WTC11 (cell line): ENCODE measurements at regions not wholly inside any gene's neighbourhood (a gene's known extent, or its start where the extent isn't known, plus 50 kb on each side); places are given as distances from the start of the nearest gene placed in this dataset.

Experiments
- ATAC-seq: fragments of 200-7000 bp; cut with Tn5 transposase; 2 replicates; pipeline ENCODE4 v1.10.0; 2021; ENCODE audit warnings: mild to moderate bottlenecking, moderate library complexity
- CTCF ChIA-PET: fragments of 300-600 bp; sonication (Branson Sonifier 250); formaldehyde crosslinking; loops from one replicate; lab custom pipeline; 2021; ENCODE audit warnings: antibody characterized with exemption; lab: Charles Lee
- POLR2A ChIA-PET: fragments of 350-600 bp; sonication (Branson Sonifier 250); formaldehyde crosslinking; loops from one replicate; lab custom pipeline; 2021; ENCODE audit warnings: antibody characterized with exemption; lab: Charles Lee
- DNase-seq: peaks from one replicate; pipeline ENCODE4 v3.0.0; 2021; ENCODE audit warnings: low spot score
- H3K27ac Mint-ChIP-seq: 2 replicates; pipeline ENCODE4 v1.8.0; 2021; ENCODE audit warnings: mixed read lengths
- H3K27me3 Mint-ChIP-seq: 2 replicates; pipeline ENCODE4 v1.8.0; 2021; ENCODE audit warnings: low read depth, mild to moderate bottlenecking, moderate library complexity, mixed read lengths
- H3K36me3 Mint-ChIP-seq: 2 replicates; pipeline ENCODE4 v1.8.0; 2021; ENCODE audit warnings: mixed read lengths
- H3K4me1 Mint-ChIP-seq: 2 replicates; pipeline ENCODE4 v1.8.0; 2022; ENCODE audit warnings: mixed read lengths
- H3K4me3 Mint-ChIP-seq: 2 replicates; pipeline ENCODE4 v1.8.0; 2021; ENCODE audit warnings: mild to moderate bottlenecking, moderate library complexity, mixed read lengths
- H3K9me3 Mint-ChIP-seq: 2 replicates; pipeline ENCODE4 v1.8.0; 2021; ENCODE audit warnings: mixed read lengths
- CBFB ChIP-seq: sonication (generic); formaldehyde crosslinking; IDR thresholded peaks from 2 replicates; pipeline ENCODE4 v1.8.1; 2022; ENCODE audit warnings: mild to moderate bottlenecking, low read depth, missing genetic modification reagents
- ELF4 ChIP-seq: sonication (generic); formaldehyde crosslinking; IDR thresholded peaks from 2 replicates; pipeline ENCODE4 v1.8.1; 2022; ENCODE audit warnings: low read depth, mild to moderate bottlenecking, moderate library complexity, missing genetic modification reagents
- ERG ChIP-seq: fragments of 250-450 bp; sonication (Bioruptor Pico); IDR thresholded peaks from 2 replicates; pipeline ENCODE4 v1.8.0; 2021; ENCODE audit warnings: mild to moderate bottlenecking
- ESRRA ChIP-seq: sonication (generic); formaldehyde crosslinking; IDR thresholded peaks from 2 replicates; pipeline ENCODE4 v1.8.1; 2022; ENCODE audit warnings: mild to moderate bottlenecking, missing genetic modification reagents, borderline replicate concordance
- FOXP4 ChIP-seq: sonication (generic); formaldehyde crosslinking; IDR thresholded peaks from 2 replicates; pipeline ENCODE4 v1.8.0; 2022; ENCODE audit warnings: mild to moderate bottlenecking, missing genetic modification reagents
- IRF1 ChIP-seq: sonication (generic); formaldehyde crosslinking; IDR thresholded peaks from 2 replicates; pipeline ENCODE4 v1.8.0; 2023; ENCODE audit warnings: missing genetic modification reagents
- JAZF1 ChIP-seq: fragments of 250-450 bp; sonication (Bioruptor Pico); IDR thresholded peaks from 2 replicates; pipeline ENCODE4 v1.9.0; 2021; ENCODE audit warnings: moderate library complexity, mild to moderate bottlenecking, inconsistent platforms
- MYBL2 ChIP-seq: sonication (generic); formaldehyde crosslinking; IDR thresholded peaks from 2 replicates; pipeline ENCODE4 v1.8.1; 2023; ENCODE audit warnings: mild to moderate bottlenecking, moderate library complexity, missing genetic modification reagents
- NR3C1 ChIP-seq: sonication (generic); formaldehyde crosslinking; conservative IDR thresholded peaks from 2 replicates; pipeline ENCODE4 v1.8.1; 2023; ENCODE audit warnings: low read depth, mild to moderate bottlenecking, missing genetic modification reagents
- OVOL2 ChIP-seq: fragments of 250-450 bp; sonication (Bioruptor Pico); IDR thresholded peaks from 2 replicates; pipeline ENCODE4 v1.9.0; 2021; ENCODE audit warnings: mild to moderate bottlenecking, borderline replicate concordance
- PRRX2 ChIP-seq: fragments of 250-450 bp; sonication (Bioruptor Pico); IDR thresholded peaks from 2 replicates; pipeline ENCODE4 v1.8.0; 2021; ENCODE audit warnings: mild to moderate bottlenecking
- SMAD4 ChIP-seq: sonication (generic); formaldehyde crosslinking; IDR thresholded peaks from 2 replicates; pipeline ENCODE4 v1.8.0; 2022; ENCODE audit warnings: mild to moderate bottlenecking, missing genetic modification reagents
- STAT6 ChIP-seq: sonication (generic); formaldehyde crosslinking; conservative IDR thresholded peaks from 2 replicates; pipeline ENCODE4 v1.8.1; 2023; ENCODE audit warnings: mild to moderate bottlenecking, low read depth, missing genetic modification reagents, moderate library complexity
- TEAD4 ChIP-seq: sonication (generic); formaldehyde crosslinking; IDR thresholded peaks from 2 replicates; pipeline ENCODE4 v1.8.0; 2022; ENCODE audit warnings: mild to moderate bottlenecking, missing genetic modification reagents
- TP53 ChIP-seq: sonication (generic); formaldehyde crosslinking; IDR thresholded peaks from 2 replicates; pipeline ENCODE4 v1.8.1; 2023; ENCODE audit warnings: mild to moderate bottlenecking, missing genetic modification reagents
- ZBTB21 ChIP-seq: sonication (generic); formaldehyde crosslinking; IDR thresholded peaks from 2 replicates; pipeline ENCODE4 v1.8.1; 2023; ENCODE audit warnings: mild to moderate bottlenecking, missing genetic modification reagents, borderline replicate concordance
- ZNF416 ChIP-seq: fragments of 250-450 bp; sonication (Bioruptor Pico); IDR thresholded peaks from 2 replicates; pipeline ENCODE4 v1.9.0; 2021; ENCODE audit warnings: mild to moderate bottlenecking, inconsistent platforms
- TF ChIP-seq, protein P1 (sequence below): sonication (generic); formaldehyde crosslinking; conservative IDR thresholded peaks from 2 replicates; pipeline ENCODE4 v1.8.1; 2022; ENCODE audit warnings: mild to moderate bottlenecking, missing genetic modification reagents
- TF ChIP-seq, protein P2 (sequence below): fragments of 250-450 bp; sonication (Bioruptor Pico); conservative IDR thresholded peaks from 2 replicates; pipeline ENCODE4 v1.9.0; 2021; ENCODE audit warnings: mild to moderate bottlenecking
- TF ChIP-seq, protein P3 (sequence below): sonication (generic); formaldehyde crosslinking; IDR thresholded peaks from 2 replicates; pipeline ENCODE4 v1.8.1; 2023; ENCODE audit warnings: mild to moderate bottlenecking, missing genetic modification reagents, moderate library complexity

GRCh38 chr22:22714600-22715335, 70.4 kb downstream of the GGTLC2 start:
- POLR2A ChIA-PET, result no interaction called here
- Mint-ChIP-seq H3K27me3 (peaks cover 99% of the 10 kb centered on the region), H3K9me3 (no peaks in the 10 kb centered on the region), H3K27ac (no peak overlapping the region), H3K36me3 (no peaks in the 10 kb centered on the region), H3K4me1 (no peaks in the 10 kb centered on the region), H3K4me3 (no peak overlapping the region)
- TF ChIP-seq OVOL2 (CRISPR knock-in tag) (no peak), MYBL2 (no peak), TEAD4 (CRISPR knock-in tag) (no peak), CBFB (CRISPR knock-in tag) (no peak), FOXP4 (CRISPR knock-in tag) (no peak)
- no peak for ATAC-seq
- DNase-seq, result no peak
- CTCF ChIA-PET, result interaction anchor here (1.1 kb wide), 1 partner anchor 56 kb away, joined by 3 read pairs; no protein-coding TSS in a partner anchor

GRCh38 chr22:22716136-22716665, 71.8 kb downstream of the GGTLC2 start:
- ATAC-seq (no peak), DNase-seq (no peak)
- Mint-ChIP-seq H3K27ac (no peak overlapping the region), H3K36me3 (no peaks in the 10 kb centered on the region), H3K27me3 (peaks cover 99% of the 10 kb centered on the region), H3K4me3 (no peak overlapping the region), H3K4me1 (no peaks in the 10 kb centered on the region), H3K9me3 (no peaks in the 10 kb centered on the region)
- ChIA-PET CTCF (interaction anchor here (1.4 kb wide), 1 partner anchor 38 kb away, joined by 6 read pairs; no protein-coding TSS in a partner anchor), POLR2A (no interaction called here)
- no peak for TF ChIP-seq ZBTB21 (CRISPR knock-in tag)
- TF ChIP-seq, protein P1, sequence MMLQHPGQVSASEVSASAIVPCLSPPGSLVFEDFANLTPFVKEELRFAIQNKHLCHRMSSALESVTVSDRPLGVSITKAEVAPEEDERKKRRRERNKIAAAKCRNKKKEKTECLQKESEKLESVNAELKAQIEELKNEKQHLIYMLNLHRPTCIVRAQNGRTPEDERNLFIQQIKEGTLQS (CRISPR knock-in tag), result no peak
- TF ChIP-seq IRF1, result no peak
- TF ChIP-seq ZNF416, result no peak
- no peak for TF ChIP-seq PRRX2
- no peak for TF ChIP-seq JAZF1 (CRISPR knock-in tag)
- TF ChIP-seq ESRRA, result no peak
- no peak for TF ChIP-seq TP53 (CRISPR knock-in tag)
- TF ChIP-seq, protein P2, sequence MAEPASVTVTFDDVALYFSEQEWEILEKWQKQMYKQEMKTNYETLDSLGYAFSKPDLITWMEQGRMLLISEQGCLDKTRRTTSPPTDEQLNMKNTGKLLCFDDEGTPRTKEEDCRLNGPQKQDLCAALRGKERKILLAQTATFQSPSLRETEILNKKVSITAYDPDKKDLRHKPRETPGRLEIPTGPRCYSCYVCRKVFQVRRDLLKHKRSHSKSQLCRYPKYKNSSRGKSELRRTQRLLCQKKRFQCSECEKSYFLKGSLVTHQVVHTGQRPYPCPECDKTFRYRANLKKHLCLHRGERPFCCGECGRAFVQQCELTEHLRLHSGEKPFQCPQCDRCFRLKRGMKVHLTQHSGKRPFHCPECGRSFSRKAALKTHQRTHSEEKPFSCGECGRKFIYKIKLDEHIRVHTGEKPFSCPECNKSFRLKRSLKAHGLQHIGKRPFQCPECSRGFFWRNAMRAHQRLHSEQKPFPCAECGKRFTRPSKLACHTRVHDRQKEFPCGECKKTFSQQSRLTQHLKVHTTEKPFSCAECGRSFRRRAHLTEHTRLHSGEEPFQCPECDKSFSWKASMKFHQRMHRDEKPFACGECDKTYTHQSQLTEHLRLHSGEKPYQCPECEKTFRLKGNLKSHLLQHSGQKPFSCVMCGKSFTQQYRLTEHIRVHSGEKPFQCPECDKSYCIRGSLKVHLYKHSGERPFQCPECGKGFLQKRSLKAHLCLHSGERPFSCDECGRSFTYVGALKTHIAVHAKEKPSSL, result no peak
- no peak for TF ChIP-seq ELF4 (CRISPR knock-in tag)
- no peak for TF ChIP-seq NR3C1 (CRISPR knock-in tag)
- TF ChIP-seq SMAD4 (CRISPR knock-in tag), result no peak
- TF ChIP-seq FOXP4 (CRISPR knock-in tag), result no peak
- TF ChIP-seq ERG (CRISPR knock-in tag), result no peak
- TF ChIP-seq, protein P3, sequence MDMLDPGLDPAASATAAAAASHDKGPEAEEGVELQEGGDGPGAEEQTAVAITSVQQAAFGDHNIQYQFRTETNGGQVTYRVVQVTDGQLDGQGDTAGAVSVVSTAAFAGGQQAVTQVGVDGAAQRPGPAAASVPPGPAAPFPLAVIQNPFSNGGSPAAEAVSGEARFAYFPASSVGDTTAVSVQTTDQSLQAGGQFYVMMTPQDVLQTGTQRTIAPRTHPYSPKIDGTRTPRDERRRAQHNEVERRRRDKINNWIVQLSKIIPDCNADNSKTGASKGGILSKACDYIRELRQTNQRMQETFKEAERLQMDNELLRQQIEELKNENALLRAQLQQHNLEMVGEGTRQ (CRISPR knock-in tag), result no peak
- no peak for TF ChIP-seq STAT6 (CRISPR knock-in tag)
